ENCODE measurements at regions not wholly inside any gene's neighbourhood (a gene's known extent, or its start where the extent isn't known, plus 50 kb on each side); places are given as distances from the start of the nearest gene placed in this dataset.

GRCh38 chr21:27369234-27369633, 402.3 kb upstream of the ADAMTS5 start:
- intact Hi-C loops (cut with micrococcal nuclease): no loop called here
- H3K9me3 ChIP-seq (ENCODE audit: control insufficient read depth in 2 of 3, low read length in 3 of 3): no peaks in the 10 kb centered on the region
- ChIA-PET POLR2A (no interaction called here), CTCF (no interaction called here)
- H3K4me3 ChIP-seq (ENCODE audit: low read length): no peak overlapping the region
- Mint-ChIP-seq H3K4me1 (no peaks in the 10 kb centered on the region), H3K27me3 (no peaks in the 10 kb centered on the region), H3K27ac (no peak overlapping the region), H3K36me3 (no peaks in the 10 kb centered on the region), H3K4me3 (no peak overlapping the region), H3K9me3 (peaks cover 0 to 8% (median 0%) of the 10 kb centered on the region in 11 donors)
- no peak for ATAC-seq
- no peaks in the 10 kb centered on the region for H3K36me3 ChIP-seq (ENCODE audit: control insufficient read depth in 2 of 3, insufficient read depth in 3 of 3, low read length in 3 of 3)
- no peak overlapping the region for H3K27ac ChIP-seq (ENCODE audit: low read depth, low read length)
- H3K27me3 ChIP-seq (ENCODE audit: control insufficient read depth in 2 of 2, insufficient read depth in 2 of 2, low read length in 2 of 2): no peaks in the 10 kb centered on the region
- no peak for DNase-seq
- no peaks in the 10 kb centered on the region for H3K4me1 ChIP-seq (ENCODE audit: control insufficient read depth in 2 of 2, insufficient read depth in 2 of 2, low read length in 2 of 2)

GRCh38 chr21:27366646-27367235, 399.9 kb upstream of the ADAMTS5 start:
- no peaks in the 10 kb centered on the region for H3K4me1 ChIP-seq (ENCODE audit: control insufficient read depth in 2 of 2, insufficient read depth in 2 of 2, low read length in 2 of 2)
- ChIA-PET CTCF (no interaction called here), POLR2A (no interaction called here)

GRCh38 chr21:27366036-27366435, 399.1 kb upstream of the ADAMTS5 start:
- CTCF ChIA-PET: no interaction called here
- Histone ChIP-seq H3K9me3 (ENCODE audit: control insufficient read depth in 2 of 3, low read length in 3 of 3) (no peaks in the 10 kb centered on the region), H3K36me3 (ENCODE audit: control insufficient read depth in 2 of 3, insufficient read depth in 3 of 3, low read length in 3 of 3) (no peaks in the 10 kb centered on the region), H3K27ac (ENCODE audit: low read depth, low read length) (no peak overlapping the region), H3K27me3 (ENCODE audit: control insufficient read depth in 2 of 2, insufficient read depth in 2 of 2, low read length in 2 of 2) (no peaks in the 10 kb centered on the region), H3K4me1 (ENCODE audit: control insufficient read depth in 2 of 2, insufficient read depth in 2 of 2, low read length in 2 of 2) (no peaks in the 10 kb centered on the region), H3K4me3 (ENCODE audit: low read length) (no peak overlapping the region)
- no peak overlapping the region for H3K4me3 Mint-ChIP-seq
- ATAC-seq: no peak
- no peaks in the 10 kb centered on the region for H3K27me3 Mint-ChIP-seq
- H3K27ac Mint-ChIP-seq: no peak overlapping the region
- H3K36me3 Mint-ChIP-seq: no peaks in the 10 kb centered on the region
- peaks cover 0 to 6% (median 0%) of the 10 kb centered on the region in 11 donors for H3K9me3 Mint-ChIP-seq
- intact Hi-C loops (cut with micrococcal nuclease): no loop called here
- POLR2A ChIA-PET: no interaction called here
- H3K4me1 Mint-ChIP-seq: no peaks in the 10 kb centered on the region
- no peak for DNase-seq

More at GRCh38 chr21:27366646-27367235, 399.9 kb upstream of the ADAMTS5 start:
- peaks cover 0 to 8% (median 0%) of the 10 kb centered on the region in 11 donors for H3K9me3 Mint-ChIP-seq
- ATAC-seq (no peak), DNase-seq (no peak)
- no peaks in the 10 kb centered on the region for H3K27me3 Mint-ChIP-seq
- H3K4me1 Mint-ChIP-seq: no peaks in the 10 kb centered on the region
- no peaks in the 10 kb centered on the region for H3K36me3 Mint-ChIP-seq
- no peaks in the 10 kb centered on the region for H3K36me3 ChIP-seq (ENCODE audit: control insufficient read depth in 2 of 3, insufficient read depth in 3 of 3, low read length in 3 of 3)
- no peak overlapping the region for H3K27ac Mint-ChIP-seq
- no peak overlapping the region for H3K27ac ChIP-seq (ENCODE audit: low read depth, low read length)
- H3K4me3 Mint-ChIP-seq: no peak overlapping the region
- no peaks in the 10 kb centered on the region for H3K9me3 ChIP-seq (ENCODE audit: control insufficient read depth in 2 of 3, low read length in 3 of 3)
- intact Hi-C loops (cut with micrococcal nuclease): no loop called here
- H3K27me3 ChIP-seq (ENCODE audit: control insufficient read depth in 2 of 2, insufficient read depth in 2 of 2, low read length in 2 of 2): no peaks in the 10 kb centered on the region
- H3K4me3 ChIP-seq (ENCODE audit: low read length): no peak overlapping the region

GRCh38 chr21:27365394-27365793, 398.5 kb upstream of the ADAMTS5 start:
- no peaks in the 10 kb centered on the region for H3K27me3 ChIP-seq (ENCODE audit: control insufficient read depth in 2 of 2, insufficient read depth in 2 of 2, low read length in 2 of 2)
- Mint-ChIP-seq H3K36me3 (no peaks in the 10 kb centered on the region), H3K4me1 (no peaks in the 10 kb centered on the region), H3K27ac (no peak overlapping the region), H3K4me3 (no peak overlapping the region), H3K27me3 (no peaks in the 10 kb centered on the region), H3K9me3 (peaks cover 0 to 6% (median 0%) of the 10 kb centered on the region in 11 donors)
- H3K36me3 ChIP-seq (ENCODE audit: control insufficient read depth in 2 of 3, insufficient read depth in 3 of 3, low read length in 3 of 3): no peaks in the 10 kb centered on the region
- H3K4me3 ChIP-seq (ENCODE audit: low read length): no peak overlapping the region
- DNase-seq (no peak), ATAC-seq (no peak)
- CTCF ChIA-PET: no interaction called here
- H3K9me3 ChIP-seq (ENCODE audit: control insufficient read depth in 2 of 3, low read length in 3 of 3): no peaks in the 10 kb centered on the region
- POLR2A ChIA-PET: no interaction called here
- no peaks in the 10 kb centered on the region for H3K4me1 ChIP-seq (ENCODE audit: control insufficient read depth in 2 of 2, insufficient read depth in 2 of 2, low read length in 2 of 2)
- H3K27ac ChIP-seq (ENCODE audit: low read depth, low read length): no peak overlapping the region
- intact Hi-C loops (cut with micrococcal nuclease): no loop called here

GRCh38 chr21:27363719-27364477, 397.0 kb upstream of the ADAMTS5 start:
- no peak for ATAC-seq
- Mint-ChIP-seq H3K4me3 (no peak overlapping the region), H3K27ac (no peak overlapping the region), H3K4me1 (no peaks in the 10 kb centered on the region), H3K9me3 (peaks cover 0 to 12% (median 0%) of the 10 kb centered on the region in 11 donors), H3K36me3 (no peaks in the 10 kb centered on the region), H3K27me3 (no peaks in the 10 kb centered on the region)
- no peaks in the 10 kb centered on the region for H3K9me3 ChIP-seq (ENCODE audit: control insufficient read depth in 2 of 3, low read length in 3 of 3)
- no peaks in the 10 kb centered on the region for H3K27me3 ChIP-seq (ENCODE audit: control insufficient read depth in 2 of 2, insufficient read depth in 2 of 2, low read length in 2 of 2)
- ChIA-PET POLR2A (no interaction called here), CTCF (no interaction called here)
- H3K27ac ChIP-seq (ENCODE audit: low read depth, low read length): no peak overlapping the region
- no peaks in the 10 kb centered on the region for H3K4me1 ChIP-seq (ENCODE audit: control insufficient read depth in 2 of 2, insufficient read depth in 2 of 2, low read length in 2 of 2)
- no peaks in the 10 kb centered on the region for H3K36me3 ChIP-seq (ENCODE audit: control insufficient read depth in 2 of 3, insufficient read depth in 3 of 3, low read length in 3 of 3)
- H3K4me3 ChIP-seq (ENCODE audit: low read length): no peak overlapping the region
- intact Hi-C loops (cut with micrococcal nuclease): no loop called here
- no peak for DNase-seq

- Histone ChIP-seq H3K27me3 (ENCODE audit: control insufficient read depth in 2 of 2, insufficient read depth in 2 of 2, low read length in 2 of 2) (no peaks in the 10 kb centered on the region), H3K4me1 (ENCODE audit: control insufficient read depth in 2 of 2, insufficient read depth in 2 of 2, low read length in 2 of 2) (no peaks in the 10 kb centered on the region), H3K4me3 (ENCODE audit: low read length) (no peak overlapping the region), H3K9me3 (ENCODE audit: control insufficient read depth in 2 of 3, low read length in 3 of 3) (no peaks in the 10 kb centered on the region), H3K27ac (ENCODE audit: low read depth, low read length) (no peak overlapping the region), H3K36me3 (ENCODE audit: control insufficient read depth in 2 of 3, insufficient read depth in 3 of 3, low read length in 3 of 3) (no peaks in the 10 kb centered on the region)
- intact Hi-C loops (cut with micrococcal nuclease): no loop called here
- CTCF ChIA-PET: no interaction called here
- Mint-ChIP-seq H3K27ac (no peak overlapping the region), H3K4me3 (no peak overlapping the region), H3K4me1 (no peaks in the 10 kb centered on the region), H3K27me3 (no peaks in the 10 kb centered on the region), H3K9me3 (peaks cover 0 to 18% (median 3%) of the 10 kb centered on the region in 11 donors), H3K36me3 (no peaks in the 10 kb centered on the region)
- DNase-seq: no peak
- ATAC-seq: no peak
- POLR2A ChIA-PET: no interaction called here
Observed at GRCh38 chr21:27362249-27362648, 395.4 kb upstream of the ADAMTS5 start.

- ATAC-seq (no peak), DNase-seq (no peak)
- Mint-ChIP-seq H3K4me3 (no peak overlapping the region), H3K27ac (no peak overlapping the region), H3K27me3 (no peaks in the 10 kb centered on the region), H3K9me3 (peaks cover 0 to 15% (median 0%) of the 10 kb centered on the region in 11 donors), H3K4me1 (no peaks in the 10 kb centered on the region), H3K36me3 (no peaks in the 10 kb centered on the region)
- CTCF ChIA-PET: no interaction called here
- H3K9me3 ChIP-seq (ENCODE audit: control insufficient read depth in 2 of 3, low read length in 3 of 3): no peaks in the 10 kb centered on the region
- no peaks in the 10 kb centered on the region for H3K4me1 ChIP-seq (ENCODE audit: control insufficient read depth in 2 of 2, insufficient read depth in 2 of 2, low read length in 2 of 2)
- POLR2A ChIA-PET: no interaction called here
- H3K36me3 ChIP-seq (ENCODE audit: control insufficient read depth in 2 of 3, insufficient read depth in 3 of 3, low read length in 3 of 3): no peaks in the 10 kb centered on the region
- H3K27me3 ChIP-seq (ENCODE audit: control insufficient read depth in 2 of 2, insufficient read depth in 2 of 2, low read length in 2 of 2): no peaks in the 10 kb centered on the region
- no peak overlapping the region for H3K27ac ChIP-seq (ENCODE audit: low read depth, low read length)
- no peak overlapping the region for H3K4me3 ChIP-seq (ENCODE audit: low read length)
- intact Hi-C loops (cut with micrococcal nuclease): no loop called here
Observed at GRCh38 chr21:27359141-27359540, 392.3 kb upstream of the ADAMTS5 start.
